Duodenal mucosa (tissue), 2 donors: ENCODE measurements at regions not wholly inside any gene's neighbourhood (a gene's known extent, or its start where the extent isn't known, plus 50 kb on each side); places are given as distances from the start of the nearest gene placed in this dataset.

Experiments used
- H3K27ac ChIP-seq: one replicate; pipeline ENCODE4 v1.7.0; 2013; ENCODE audit warnings: low read depth, low read length
- H3K27me3 ChIP-seq, 2 donors: one replicate each; pipeline ENCODE4 v1.7.0; 2013; ENCODE audit warnings: low read length in 2 of 2, control low read depth in 1 of 2; ENCODE audit not compliant: insufficient read depth in 2 of 2, control insufficient read depth in 1 of 2
- H3K36me3 ChIP-seq, 2 donors: one replicate each; pipeline ENCODE4 v1.7.0; 2013; ENCODE audit warnings: low read length in 2 of 2, control low read depth in 1 of 2; ENCODE audit not compliant: insufficient read depth in 2 of 2, control insufficient read depth in 1 of 2
- H3K4me1 ChIP-seq, 2 donors: one replicate each; pipeline ENCODE4 v1.7.0; 2013; ENCODE audit warnings: low read length in 2 of 2, control low read depth in 1 of 2; ENCODE audit not compliant: insufficient read depth in 2 of 2, control insufficient read depth in 1 of 2
- H3K4me3 ChIP-seq, 2 donors: one replicate each; pipeline ENCODE4 v1.7.0; 2013; ENCODE audit warnings: low read length in 2 of 2, low read depth in 1 of 2
- H3K9ac ChIP-seq, 2 donors: one replicate each; pipeline ENCODE4 v1.7.0; 2013; ENCODE audit warnings: low read length in 2 of 2, low read depth in 1 of 2
- H3K9me3 ChIP-seq, 2 donors: one replicate each; pipeline ENCODE4 v1.7.0; 2013; ENCODE audit warnings: low read length in 2 of 2, control low read depth in 1 of 2; ENCODE audit not compliant: control insufficient read depth in 1 of 2

GRCh38 chr15:93250950-93251349 is 161.9 kb upstream of the RGMA start:
- H3K9ac ChIP-seq: no peak overlapping the region

GRCh38 chr15:93250209-93250608 is 161.2 kb upstream of the RGMA start:
- no peaks in the 10 kb centered on the region for H3K9me3 ChIP-seq
- H3K4me1 ChIP-seq: no peaks in the 10 kb centered on the region
- H3K9ac ChIP-seq: no peak overlapping the region
- no peaks in the 10 kb centered on the region for H3K36me3 ChIP-seq
- H3K4me3 ChIP-seq: no peak overlapping the region
- no peak overlapping the region for H3K27ac ChIP-seq
- H3K27me3 ChIP-seq: no peaks in the 10 kb centered on the region

More at GRCh38 chr15:93250950-93251349, 161.9 kb upstream of the RGMA start:
- Histone ChIP-seq H3K27me3 (no peaks in the 10 kb centered on the region), H3K9me3 (no peaks in the 10 kb centered on the region), H3K36me3 (no peaks in the 10 kb centered on the region), H3K4me1 (no peaks in the 10 kb centered on the region), H3K4me3 (no peak overlapping the region), H3K27ac (no peak overlapping the region)

GRCh38 chr15:93249623-93250022 is 160.6 kb upstream of the RGMA start:
- Histone ChIP-seq H3K9ac (no peak overlapping the region), H3K9me3 (no peaks in the 10 kb centered on the region), H3K36me3 (no peaks in the 10 kb centered on the region), H3K27ac (no peak overlapping the region), H3K27me3 (no peaks in the 10 kb centered on the region), H3K4me3 (no peak overlapping the region), H3K4me1 (no peaks in the 10 kb centered on the region)

GRCh38 chr15:93247466-93248121 is 158.6 kb upstream of the RGMA start:
- H3K4me1 ChIP-seq: no peaks in the 10 kb centered on the region
- H3K27ac ChIP-seq: no peak overlapping the region
- H3K27me3 ChIP-seq: no peaks in the 10 kb centered on the region
- H3K9ac ChIP-seq: no peak overlapping the region
- H3K36me3 ChIP-seq: no peaks in the 10 kb centered on the region
- H3K9me3 ChIP-seq: no peaks in the 10 kb centered on the region
- no peak overlapping the region for H3K4me3 ChIP-seq

- no peak overlapping the region for H3K27ac ChIP-seq
- H3K36me3 ChIP-seq: no peaks in the 10 kb centered on the region
- no peak overlapping the region for H3K4me3 ChIP-seq
- no peak overlapping the region for H3K9ac ChIP-seq
- no peaks in the 10 kb centered on the region for H3K27me3 ChIP-seq
- H3K4me1 ChIP-seq: no peaks in the 10 kb centered on the region
- H3K9me3 ChIP-seq: no peaks in the 10 kb centered on the region
Observed at GRCh38 chr15:93246266-93247242, 157.5 kb upstream of the RGMA start.

- Histone ChIP-seq H3K27ac (no peak overlapping the region), H3K9me3 (no peaks in the 10 kb centered on the region), H3K9ac (no peak overlapping the region), H3K4me1 (no peaks in the 10 kb centered on the region), H3K36me3 (no peaks in the 10 kb centered on the region), H3K4me3 (no peak overlapping the region), H3K27me3 (no peaks in the 10 kb centered on the region)
Observed at GRCh38 chr15:93245661-93246042, 156.6 kb upstream of the RGMA start.

- Histone ChIP-seq H3K4me3 (no peak overlapping the region), H3K4me1 (no peaks in the 10 kb centered on the region), H3K36me3 (no peaks in the 10 kb centered on the region)
Observed at GRCh38 chr15:93244696-93245660, 156.0 kb upstream of the RGMA start.

GRCh38 chr15:93243573-93243972 is 154.6 kb upstream of the RGMA start:
- Histone ChIP-seq H3K36me3 (no peaks in the 10 kb centered on the region), H3K9ac (no peak overlapping the region), H3K27me3 (no peaks in the 10 kb centered on the region), H3K9me3 (no peaks in the 10 kb centered on the region), H3K27ac (no peak overlapping the region), H3K4me3 (no peak overlapping the region), H3K4me1 (no peaks in the 10 kb centered on the region)

More at GRCh38 chr15:93244696-93245660, 156.0 kb upstream of the RGMA start:
- no peak overlapping the region for H3K27ac ChIP-seq
- no peaks in the 10 kb centered on the region for H3K27me3 ChIP-seq
- H3K9me3 ChIP-seq: no peaks in the 10 kb centered on the region
- no peak overlapping the region for H3K9ac ChIP-seq

GRCh38 chr15:93241696-93242585 is 152.9 kb upstream of the RGMA start:
- H3K27me3 ChIP-seq: no peaks in the 10 kb centered on the region
- H3K4me3 ChIP-seq: no peak overlapping the region
- H3K27ac ChIP-seq: no peak overlapping the region

More at GRCh38 chr15:93241696-93242585, 152.9 kb upstream of the RGMA start:
- Histone ChIP-seq H3K4me1 (no peaks in the 10 kb centered on the region), H3K36me3 (no peaks in the 10 kb centered on the region), H3K9me3 (no peaks in the 10 kb centered on the region), H3K9ac (no peak overlapping the region)
